Stomach (tissue), 8 donors: ENCODE measurements at regions not wholly inside any gene's neighbourhood (a gene's known extent, or its start where the extent isn't known, plus 50 kb on each side); places are given as distances from the start of the nearest gene placed in this dataset.

ENCODE experiments used
- DNase-seq, 2 donors: peaks; one replicate each; pipeline versions ENCODE4 v3.0.0 to v3.0.0-alpha.2; 2013 to 2019
- H3K27ac ChIP-seq, 5 donors: fragments of 200-600 bp in 4 of 5; sonication (generic) in 4 of 5; one replicate each; pipeline ENCODE4 v1.5.1; 2013 to 2019; ENCODE audit warnings: mild to moderate bottlenecking in 1 of 5, moderate library complexity in 1 of 5
- H3K27me3 ChIP-seq, 3 donors: fragments of 200-600 bp; sonication (generic); one replicate each; pipeline ENCODE4 v1.5.1; 2017 to 2019; ENCODE audit warnings: mixed run types in 1 of 3
- H3K36me3 ChIP-seq, 4 donors: fragments of 200-600 bp; sonication (generic); 1 replicate in 3 of 4; 2 replicates in 1 of 4; pipeline ENCODE4 v1.5.1; 2016 to 2019
- H3K4me1 ChIP-seq, 4 donors: fragments of 200-600 bp; sonication (generic); one replicate each; pipeline ENCODE4 v1.5.1; 2016 to 2019
- H3K4me3 ChIP-seq, 4 donors: fragments of 200-600 bp; sonication (generic) in 3 of 4; one replicate each; pipeline ENCODE4 v1.5.1; 2016 to 2019; ENCODE audit warnings: mild to moderate bottlenecking in 1 of 4
- H3K9me3 ChIP-seq, 4 donors: fragments of 200-600 bp; sonication (generic); one replicate each; pipeline ENCODE4 v1.5.1; 2016 to 2019
- EP300 ChIP-seq: sonication (generic); formaldehyde crosslinking; IDR thresholded peaks from one replicate; pipeline ENCODE4 v1.6.1; 2017; ENCODE audit warnings: antibody characterized with exemption
- POLR2A ChIP-seq, 4 donors: fragments of 450-650 bp; IDR thresholded peaks; one replicate each; pipeline ENCODE4 v1.6.1; 2016; ENCODE audit warnings: antibody characterized with exemption in 4 of 4, control low read depth in 2 of 4, mild to moderate bottlenecking in 1 of 4, moderate library complexity in 1 of 4
- POLR2AphosphoS5 ChIP-seq, 3 donors: sonication (generic); formaldehyde crosslinking; IDR thresholded peaks; one replicate each; pipeline ENCODE4 v1.6.1; 2016; ENCODE audit warnings: antibody characterized with exemption in 3 of 3
- WGBS, 5 donors: extraction: QIAGEN DNeasy Blood & Tissue Kit in 3 of 5; methylation state at CpG; one replicate each; pipeline versions ENCODE4 v1.1.5 to v1.1.7; 2013 to 2018; 5-methylcytosine and 5-hydroxymethylcytosine counted together
- intact Hi-C: fragments of 100-400 bp; cut with DNase I; formaldehyde crosslinking; loops from one replicate; pipeline ENCODE4 v1.15.1; 2023; ENCODE audit warnings: low total_unique reads
- TF ChIP-seq, protein P1 (sequence below), 7 experiments: fragments of 450-650 bp in 4 of 7; fragments of 200-600 bp in 3 of 7; sonication (generic) in 3 of 7; IDR thresholded peaks; one replicate each; pipeline ENCODE4 v1.5.1; 2016 to 2019; ENCODE audit warnings: antibody characterized with exemption in 7 of 7, control low read depth in 2 of 7, mild to moderate bottlenecking in 1 of 7
- donor health status: healthy with polysubstance abuse.
- donor health status: Bipolar disorder and iron deficiency.
- donor health status: healthy.

- DNase-seq = no peak
- H3K36me3 ChIP-seq = no peaks in the 10 kb centered on the region
- H3K27ac ChIP-seq = no peak overlapping the region
- no peaks in the 10 kb centered on the region for H3K9me3 ChIP-seq
- no peaks in the 10 kb centered on the region for H3K27me3 ChIP-seq
- no peak for TF ChIP-seq EP300
- no peak for TF ChIP-seq POLR2AphosphoS5 (IDR thresholded peaks at IDR 0.05)
- TF ChIP-seq, protein P1, sequence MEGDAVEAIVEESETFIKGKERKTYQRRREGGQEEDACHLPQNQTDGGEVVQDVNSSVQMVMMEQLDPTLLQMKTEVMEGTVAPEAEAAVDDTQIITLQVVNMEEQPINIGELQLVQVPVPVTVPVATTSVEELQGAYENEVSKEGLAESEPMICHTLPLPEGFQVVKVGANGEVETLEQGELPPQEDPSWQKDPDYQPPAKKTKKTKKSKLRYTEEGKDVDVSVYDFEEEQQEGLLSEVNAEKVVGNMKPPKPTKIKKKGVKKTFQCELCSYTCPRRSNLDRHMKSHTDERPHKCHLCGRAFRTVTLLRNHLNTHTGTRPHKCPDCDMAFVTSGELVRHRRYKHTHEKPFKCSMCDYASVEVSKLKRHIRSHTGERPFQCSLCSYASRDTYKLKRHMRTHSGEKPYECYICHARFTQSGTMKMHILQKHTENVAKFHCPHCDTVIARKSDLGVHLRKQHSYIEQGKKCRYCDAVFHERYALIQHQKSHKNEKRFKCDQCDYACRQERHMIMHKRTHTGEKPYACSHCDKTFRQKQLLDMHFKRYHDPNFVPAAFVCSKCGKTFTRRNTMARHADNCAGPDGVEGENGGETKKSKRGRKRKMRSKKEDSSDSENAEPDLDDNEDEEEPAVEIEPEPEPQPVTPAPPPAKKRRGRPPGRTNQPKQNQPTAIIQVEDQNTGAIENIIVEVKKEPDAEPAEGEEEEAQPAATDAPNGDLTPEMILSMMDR (IDR thresholded peaks at IDR 0.05) = no peak
- TF ChIP-seq POLR2A (IDR thresholded peaks at IDR 0.05) = no peak
- intact Hi-C loops = loop anchor here (10.0 kb wide), 1 partner anchor 46 kb away; no protein-coding TSS in a partner anchor
- no peaks in the 10 kb centered on the region for H3K4me1 ChIP-seq
- H3K4me3 ChIP-seq = no peak overlapping the region
Measured at GRCh38 chr16:25419153-25419552, 161.5 kb upstream of the ZKSCAN2 start.

GRCh38 chr16:25416002-25416401 lies 158.4 kb upstream of the ZKSCAN2 start:
- intact Hi-C loops = loop anchor here (10.0 kb wide), 1 partner anchor 49 kb away; no protein-coding TSS in a partner anchor
- H3K4me1 ChIP-seq = no peaks in the 10 kb centered on the region
- H3K27ac ChIP-seq = no peak overlapping the region
- TF ChIP-seq, protein P1 (IDR thresholded peaks at IDR 0.05) = no peak
- TF ChIP-seq EP300 = no peak
- no peak for TF ChIP-seq POLR2AphosphoS5 (IDR thresholded peaks at IDR 0.05)
- no peak for TF ChIP-seq POLR2A (IDR thresholded peaks at IDR 0.05)
- H3K4me3 ChIP-seq = no peak overlapping the region
- H3K27me3 ChIP-seq = no peaks in the 10 kb centered on the region
- DNase-seq = no peak
- H3K36me3 ChIP-seq = no peaks in the 10 kb centered on the region
- 76 to 91% (median 86%) methylated on average over 2 of the region's 2 CpGs for WGBS, 5 donors
- H3K9me3 ChIP-seq = no peaks in the 10 kb centered on the region

DNA sequence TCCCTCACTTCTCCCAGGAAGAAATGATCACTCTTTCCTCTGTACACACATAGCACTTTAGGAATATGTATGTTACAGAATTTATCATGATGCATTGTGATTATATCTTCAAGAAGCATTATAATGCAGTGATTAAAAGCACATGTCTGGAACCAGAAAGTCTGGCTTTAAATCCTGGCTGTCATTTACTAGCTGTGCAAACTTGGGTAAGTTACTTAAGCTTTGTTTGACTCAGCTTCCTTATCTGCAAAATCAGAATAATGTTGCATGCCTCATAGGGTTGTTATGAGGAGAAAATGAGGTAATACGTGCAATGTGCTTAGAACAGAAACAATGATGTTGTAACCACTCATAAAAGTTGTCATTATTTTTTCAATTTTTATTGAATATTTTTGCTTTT lies 156.3 kb upstream of the ZKSCAN2 start:
- Histone ChIP-seq H3K27ac (no peak overlapping the region), H3K36me3 (no peaks in the 10 kb centered on the region), H3K27me3 (no peaks in the 10 kb centered on the region), H3K4me1 (no peaks in the 10 kb centered on the region), H3K4me3 (no peak overlapping the region), H3K9me3 (no peaks in the 10 kb centered on the region)
- intact Hi-C loops = loop anchor here (10.0 kb wide), 1 partner anchor 51 kb away; no protein-coding TSS in a partner anchor
- no peak for DNase-seq
- TF ChIP-seq POLR2A (IDR thresholded peaks at IDR 0.05) (no peak), POLR2AphosphoS5 (IDR thresholded peaks at IDR 0.05) (no peak)
- TF ChIP-seq, protein P1 (IDR thresholded peaks at IDR 0.05) = no peak
- 51 to 80% (median 68%) methylated on average over 1 of the region's 1 CpG for WGBS, 5 donors

GRCh38 chr16:25413133-25413532 lies 155.5 kb upstream of the ZKSCAN2 start:
- no peak for DNase-seq
- Histone ChIP-seq H3K9me3 (no peaks in the 10 kb centered on the region), H3K27ac (no peak overlapping the region), H3K27me3 (no peaks in the 10 kb centered on the region), H3K4me3 (no peak overlapping the region), H3K36me3 (no peaks in the 10 kb centered on the region), H3K4me1 (no peaks in the 10 kb centered on the region)
- intact Hi-C loops = loop anchor here (10.0 kb wide), 1 partner anchor 52 kb away; no protein-coding TSS in a partner anchor
- TF ChIP-seq, protein P1 (IDR thresholded peaks at IDR 0.05) = no peak
- TF ChIP-seq POLR2A (IDR thresholded peaks at IDR 0.05) (no peak), POLR2AphosphoS5 (IDR thresholded peaks at IDR 0.05) (no peak), EP300 (no peak)
